ENCODE measurements at regions not wholly inside any gene's neighbourhood (a gene's known extent, or its start where the extent isn't known, plus 50 kb on each side); places are given as distances from the start of the nearest gene placed in this dataset.

- peaks cover 29% of the 10 kb centered on the region for H3K4me1 ChIP-seq (ENCODE audit: insufficient read depth, low read length)
- H3K27ac ChIP-seq (ENCODE audit: low read depth, low read length) = peak overlapping the region; percentile 2
- H3K27me3 ChIP-seq (ENCODE audit: insufficient read depth, low read length) = no peaks in the 10 kb centered on the region
- H3K9me3 ChIP-seq (ENCODE audit: insufficient read depth, low read depth, low read length) = no peaks in the 10 kb centered on the region
- FAIRE-seq = peak; percentile 63
- peaks cover 36% of the 10 kb centered on the region for H3K4me1 Mint-ChIP-seq (ENCODE audit: low read depth, unreplicated experiment)
- H3K4me2 ChIP-seq (ENCODE audit: low read length) = peak overlapping the region; percentile 35
- H3K4me3 Mint-ChIP-seq (ENCODE audit: unreplicated experiment) = no peak overlapping the region
- H3K9ac ChIP-seq (ENCODE audit: low read length) = no peak overlapping the region
- no peaks in the 10 kb centered on the region for H3K79me2 ChIP-seq (ENCODE audit: insufficient read depth, low read length)
- DNase-seq (ENCODE audit: low read depth) = peak; percentile 71
- no peak overlapping the region for H2AFZ ChIP-seq (ENCODE audit: low read depth, low read length)
- no peaks in the 10 kb centered on the region for H3K36me3 ChIP-seq (ENCODE audit: insufficient read depth, low read length)
- no peaks in the 10 kb centered on the region for H3K27me3 Mint-ChIP-seq (ENCODE audit: low read depth, unreplicated experiment)
- no peak overlapping the region for H3K4me3 ChIP-seq (ENCODE audit: insufficient read depth, low read depth, low read length)
- peak overlapping the region; percentile 82 for H3K27ac Mint-ChIP-seq (ENCODE audit: unreplicated experiment)
- no peaks in the 10 kb centered on the region for H4K20me1 ChIP-seq (ENCODE audit: insufficient read depth, low read length)
- H3K9me3 Mint-ChIP-seq (ENCODE audit: unreplicated experiment) = no peaks in the 10 kb centered on the region
- TF ChIP-seq CTCF (IDR thresholded peaks at IDR 0.05; ENCODE audit: insufficient read depth, low read depth, low read length) (no peak), EZH2 (IDR thresholded peaks at IDR 0.05; ENCODE audit: insufficient read depth, low read length) (no peak)
- H3K36me3 Mint-ChIP-seq (ENCODE audit: low read depth, unreplicated experiment) = no peaks in the 10 kb centered on the region
Measured at GRCh38 chr5:153159616-153160015, 330.9 kb upstream of the GRIA1 start.

GRCh38 chr5:153168241-153168640 lies 322.2 kb upstream of the GRIA1 start:
- Mint-ChIP-seq H3K4me3 (ENCODE audit: unreplicated experiment) (no peak overlapping the region), H3K27me3 (ENCODE audit: low read depth, unreplicated experiment) (peaks cover 2% of the 10 kb centered on the region), H3K36me3 (ENCODE audit: low read depth, unreplicated experiment) (no peaks in the 10 kb centered on the region), H3K27ac (ENCODE audit: unreplicated experiment) (no peak overlapping the region), H3K4me1 (ENCODE audit: low read depth, unreplicated experiment) (no peaks in the 10 kb centered on the region), H3K9me3 (ENCODE audit: unreplicated experiment) (no peaks in the 10 kb centered on the region)
- H3K4me2 ChIP-seq (ENCODE audit: low read length) = no peak overlapping the region
- no peaks in the 10 kb centered on the region for H3K27me3 ChIP-seq (ENCODE audit: insufficient read depth, low read length)
- FAIRE-seq = no peak
- H4K20me1 ChIP-seq (ENCODE audit: insufficient read depth, low read length) = no peaks in the 10 kb centered on the region
- H3K4me1 ChIP-seq (ENCODE audit: insufficient read depth, low read length) = no peaks in the 10 kb centered on the region
- no peaks in the 10 kb centered on the region for H3K9me3 ChIP-seq (ENCODE audit: insufficient read depth, low read depth, low read length)
- H3K36me3 ChIP-seq (ENCODE audit: insufficient read depth, low read length) = no peaks in the 10 kb centered on the region
- TF ChIP-seq EZH2 (IDR thresholded peaks at IDR 0.05; ENCODE audit: insufficient read depth, low read length) = no peak
- no peak for TF ChIP-seq CTCF (IDR thresholded peaks at IDR 0.05; ENCODE audit: insufficient read depth, low read depth, low read length)
- no peak overlapping the region for H3K4me3 ChIP-seq (ENCODE audit: insufficient read depth, low read depth, low read length)
- H3K9ac ChIP-seq (ENCODE audit: low read length) = no peak overlapping the region
- DNase-seq (ENCODE audit: low read depth) = peak; percentile 37
- H2AFZ ChIP-seq (ENCODE audit: low read depth, low read length) = no peak overlapping the region
- H3K79me2 ChIP-seq (ENCODE audit: insufficient read depth, low read length) = no peaks in the 10 kb centered on the region
- no peak overlapping the region for H3K27ac ChIP-seq (ENCODE audit: low read depth, low read length)

- H3K27ac ChIP-seq (ENCODE audit: low read depth, low read length) = no peak overlapping the region
- H3K4me3 Mint-ChIP-seq (ENCODE audit: unreplicated experiment) = no peak overlapping the region
- H3K9ac ChIP-seq (ENCODE audit: low read length) = no peak overlapping the region
- H3K4me2 ChIP-seq (ENCODE audit: low read length) = no peak overlapping the region
- no peaks in the 10 kb centered on the region for H3K4me1 ChIP-seq (ENCODE audit: insufficient read depth, low read length)
- no peaks in the 10 kb centered on the region for H3K79me2 ChIP-seq (ENCODE audit: insufficient read depth, low read length)
- FAIRE-seq (no peak), DNase-seq (ENCODE audit: low read depth) (no peak)
- H3K27ac Mint-ChIP-seq (ENCODE audit: unreplicated experiment) = no peak overlapping the region
- no peaks in the 10 kb centered on the region for H3K36me3 Mint-ChIP-seq (ENCODE audit: low read depth, unreplicated experiment)
- H3K4me3 ChIP-seq (ENCODE audit: insufficient read depth, low read depth, low read length) = no peak overlapping the region
- no peaks in the 10 kb centered on the region for H3K9me3 Mint-ChIP-seq (ENCODE audit: unreplicated experiment)
- no peaks in the 10 kb centered on the region for H3K36me3 ChIP-seq (ENCODE audit: insufficient read depth, low read length)
- no peak for TF ChIP-seq EZH2 (IDR thresholded peaks at IDR 0.05; ENCODE audit: insufficient read depth, low read length)
- no peak for TF ChIP-seq CTCF (IDR thresholded peaks at IDR 0.05; ENCODE audit: insufficient read depth, low read depth, low read length)
- H3K27me3 ChIP-seq (ENCODE audit: insufficient read depth, low read length) = no peaks in the 10 kb centered on the region
- H2AFZ ChIP-seq (ENCODE audit: low read depth, low read length) = no peak overlapping the region
- no peaks in the 10 kb centered on the region for H3K4me1 Mint-ChIP-seq (ENCODE audit: low read depth, unreplicated experiment)
- H3K9me3 ChIP-seq (ENCODE audit: insufficient read depth, low read depth, low read length) = no peaks in the 10 kb centered on the region
- H4K20me1 ChIP-seq (ENCODE audit: insufficient read depth, low read length) = no peaks in the 10 kb centered on the region
- peaks cover 3% of the 10 kb centered on the region for H3K27me3 Mint-ChIP-seq (ENCODE audit: low read depth, unreplicated experiment)
Measured at GRCh38 chr5:153187503-153187902, 303.0 kb upstream of the GRIA1 start.

All from astrocyte (in vitro differentiated cells and primary cell).